Astrocyte of the spinal cord (primary cell): ENCODE measurements at regions not wholly inside any gene's neighbourhood (a gene's known extent, or its start where the extent isn't known, plus 50 kb on each side); places are given as distances from the start of the nearest gene placed in this dataset.

Experiments
- DNase-seq: peaks from one replicate; pipeline ENCODE4 v3.0.0; 2011; ENCODE audit warnings: low read depth, low spot score
- H3K4me3 ChIP-seq: 2 replicates; pipeline ENCODE4 v1.5.1; 2011; ENCODE audit warnings: low read depth, mild to moderate bottlenecking, low read length, moderate library complexity
- CTCF ChIP-seq: IDR thresholded peaks from 2 replicates; pipeline ENCODE4 v1.5.1; 2012; ENCODE audit warnings: low read depth, mild to moderate bottlenecking, low read length, inconsistent platforms
- in situ Hi-C: cut with HindIII; loops from 2 replicates; pipeline ENCODE4 v1.10.0; 2017; ENCODE audit warnings: low sequenced_read_pairs

GRCh38 chr9:135289081-135289491 is 190.5 kb upstream of the PPP1R26 start:
- in situ Hi-C loops: no loop called here
- DNase-seq: no peak
- H3K4me3 ChIP-seq: no peak overlapping the region
- TF ChIP-seq CTCF: no peak

GRCh38 chr9:135290086-135290485 is 189.5 kb upstream of the PPP1R26 start:
- TF ChIP-seq CTCF: no peak
- no peak overlapping the region for H3K4me3 ChIP-seq
- in situ Hi-C loops: no loop called here
- no peak for DNase-seq

- H3K4me3 ChIP-seq: no peak overlapping the region
- no peak for TF ChIP-seq CTCF
- in situ Hi-C loops: no loop called here
- DNase-seq: no peak
Measured at GRCh38 chr9:135290566-135290965, 189.0 kb upstream of the PPP1R26 start.

- in situ Hi-C loops: no loop called here
- no peak overlapping the region for H3K4me3 ChIP-seq
- no peak for TF ChIP-seq CTCF
- DNase-seq: no peak
Measured at GRCh38 chr9:135291165-135291564, 188.4 kb upstream of the PPP1R26 start.

- in situ Hi-C loops: no loop called here
- TF ChIP-seq CTCF: no peak
- no peak overlapping the region for H3K4me3 ChIP-seq
- DNase-seq: no peak
Measured at GRCh38 chr9:135294836-135295235, 184.7 kb upstream of the PPP1R26 start.

- H3K4me3 ChIP-seq: no peak overlapping the region
- no peak for DNase-seq
- no peak for TF ChIP-seq CTCF
- in situ Hi-C loops: no loop called here
Measured at GRCh38 chr9:135295551-135296300, 183.9 kb upstream of the PPP1R26 start.
